ENCODE measurements at regions not wholly inside any gene's neighbourhood (a gene's known extent, or its start where the extent isn't known, plus 50 kb on each side); places are given as distances from the start of the nearest gene placed in this dataset.

DNA sequence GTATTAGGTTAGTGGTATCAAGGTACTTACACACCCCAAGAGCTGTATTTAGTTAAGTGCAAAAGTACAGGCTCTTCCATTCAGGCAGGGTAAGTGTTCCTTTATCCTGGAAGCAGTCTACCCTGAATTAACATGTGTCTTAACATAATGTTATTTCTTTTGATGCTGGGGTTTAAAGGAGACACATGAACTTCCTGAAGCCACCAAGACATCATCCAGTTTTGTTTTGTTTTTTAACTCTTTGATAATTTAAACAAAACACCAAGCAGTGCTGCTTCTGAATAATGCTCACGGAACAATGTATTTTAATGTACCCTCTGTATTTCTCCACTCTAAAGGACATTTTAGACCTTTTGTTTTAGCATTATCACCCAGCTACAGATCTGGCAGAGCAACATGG lies 50.5 kb upstream of the PLCB4 start:
- TF ChIP-seq, protein P1, sequence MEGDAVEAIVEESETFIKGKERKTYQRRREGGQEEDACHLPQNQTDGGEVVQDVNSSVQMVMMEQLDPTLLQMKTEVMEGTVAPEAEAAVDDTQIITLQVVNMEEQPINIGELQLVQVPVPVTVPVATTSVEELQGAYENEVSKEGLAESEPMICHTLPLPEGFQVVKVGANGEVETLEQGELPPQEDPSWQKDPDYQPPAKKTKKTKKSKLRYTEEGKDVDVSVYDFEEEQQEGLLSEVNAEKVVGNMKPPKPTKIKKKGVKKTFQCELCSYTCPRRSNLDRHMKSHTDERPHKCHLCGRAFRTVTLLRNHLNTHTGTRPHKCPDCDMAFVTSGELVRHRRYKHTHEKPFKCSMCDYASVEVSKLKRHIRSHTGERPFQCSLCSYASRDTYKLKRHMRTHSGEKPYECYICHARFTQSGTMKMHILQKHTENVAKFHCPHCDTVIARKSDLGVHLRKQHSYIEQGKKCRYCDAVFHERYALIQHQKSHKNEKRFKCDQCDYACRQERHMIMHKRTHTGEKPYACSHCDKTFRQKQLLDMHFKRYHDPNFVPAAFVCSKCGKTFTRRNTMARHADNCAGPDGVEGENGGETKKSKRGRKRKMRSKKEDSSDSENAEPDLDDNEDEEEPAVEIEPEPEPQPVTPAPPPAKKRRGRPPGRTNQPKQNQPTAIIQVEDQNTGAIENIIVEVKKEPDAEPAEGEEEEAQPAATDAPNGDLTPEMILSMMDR (conservative IDR thresholded peaks at IDR 0.05; ENCODE audit: low read depth, low read length), result no peak
- TF ChIP-seq MAFK (IDR thresholded peaks at IDR 0.05; ENCODE audit: low read depth, low read length) (no peak), SMC3 (IDR thresholded peaks at IDR 0.05; ENCODE audit: low read depth, low read length) (no peak), RAD21 (IDR thresholded peaks at IDR 0.05; ENCODE audit: low read length) (no peak), CEBPB (IDR thresholded peaks at IDR 0.05; ENCODE audit: low read depth, low read length) (no peak), POLR2A (IDR thresholded peaks at IDR 0.05; ENCODE audit: low read depth, low read length) (no peak)

All from IMR-90 (cell line).